ENCODE measurements at regions not wholly inside any gene's neighbourhood (a gene's known extent, or its start where the extent isn't known, plus 50 kb on each side); places are given as distances from the start of the nearest gene placed in this dataset.

DNA sequence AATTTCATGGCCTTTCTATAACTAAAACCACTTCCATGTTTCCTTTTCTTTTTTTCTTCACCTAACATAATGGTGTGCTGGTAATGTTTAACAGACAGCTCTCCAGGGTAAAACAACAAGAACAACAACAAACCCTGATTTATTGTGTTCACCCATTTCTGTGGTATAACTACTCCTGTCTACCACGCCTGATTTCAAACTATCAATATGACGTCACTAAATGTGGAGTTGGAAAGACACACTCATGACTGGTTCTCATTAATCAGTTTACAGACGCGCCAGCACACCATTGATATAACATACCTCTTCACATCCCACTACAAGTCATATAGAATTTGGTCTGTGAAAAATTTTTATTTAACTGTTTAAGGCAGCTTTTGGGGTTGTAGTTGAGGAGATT lies 142.9 kb downstream of the ARRDC3 start:
- no peak for DNase-seq

GRCh38 chr5:91235271-91235694 lies 147.8 kb downstream of the ARRDC3 start:
- DNase-seq = no peak

DNA sequence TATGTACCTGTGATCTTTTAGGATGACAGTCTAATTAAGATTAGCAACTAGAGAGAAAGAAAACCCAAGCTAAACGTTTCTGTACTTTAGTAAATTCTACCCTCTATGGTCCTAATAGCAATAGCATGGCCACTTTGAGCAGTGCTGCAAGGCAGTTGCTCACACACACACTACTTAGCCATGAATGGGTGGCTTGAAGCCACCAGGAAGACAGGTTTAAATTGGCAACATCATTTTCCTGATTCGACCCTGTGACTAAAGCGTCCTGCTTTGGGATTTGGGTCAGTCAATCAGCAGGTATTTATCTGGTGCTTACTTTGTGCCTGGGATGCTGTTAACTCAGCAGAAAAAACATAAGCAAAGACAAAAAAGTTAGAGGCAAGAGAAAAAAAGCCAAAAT lies 150.6 kb downstream of the ARRDC3 start:
- DNase-seq = no peak

- no peak for DNase-seq
Observed at GRCh38 chr5:91229031-91229727, 153.9 kb downstream of the ARRDC3 start.

GRCh38 chr5:91228188-91228587 lies 154.9 kb downstream of the ARRDC3 start:
- DNase-seq = no peak

DNA sequence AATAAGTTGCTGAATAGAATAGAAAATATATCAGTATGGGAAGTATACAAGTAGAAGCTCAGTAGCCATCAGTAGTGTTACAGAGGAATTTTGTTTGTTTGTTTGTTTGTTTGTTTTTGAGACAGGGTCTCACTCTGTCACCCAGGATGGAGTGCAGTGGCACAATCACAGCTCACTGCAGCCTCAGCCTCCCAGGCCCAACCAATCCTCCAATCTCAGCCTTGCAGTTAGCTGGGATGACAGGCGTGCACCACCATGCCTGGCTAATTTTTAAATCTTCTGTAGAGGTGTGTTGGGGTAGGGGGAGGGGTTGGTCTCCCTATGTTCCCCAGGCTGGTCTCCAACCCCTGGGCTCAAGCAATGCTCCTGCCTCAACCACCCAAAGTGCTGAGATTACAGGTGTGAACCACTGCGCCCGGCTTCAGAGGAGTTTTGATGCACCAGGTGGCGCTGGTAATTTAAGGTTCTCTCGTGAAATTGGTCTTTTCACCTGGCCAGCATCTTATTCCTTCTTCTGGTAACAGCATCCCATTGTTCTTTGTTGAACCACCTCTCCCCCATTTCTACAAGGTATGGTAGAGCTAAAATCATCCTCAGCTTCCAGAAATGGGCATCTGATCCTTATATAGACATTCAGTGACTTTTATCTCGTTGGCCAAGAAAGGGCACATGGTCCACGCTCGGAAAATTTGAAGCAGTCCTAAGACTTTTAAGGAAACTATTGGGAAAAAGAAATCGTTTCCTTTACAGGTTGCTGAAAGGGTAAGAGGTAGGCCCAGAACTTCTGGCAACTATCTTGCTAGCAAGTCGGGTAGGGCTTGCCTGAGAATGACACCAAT lies 157.1 kb downstream of the ARRDC3 start:
- no peak for DNase-seq

- no peak for DNase-seq
Observed at GRCh38 chr5:91224969-91225368, 158.1 kb downstream of the ARRDC3 start.

- DNase-seq = no peak
Observed at GRCh38 chr5:91224456-91224855, 158.7 kb downstream of the ARRDC3 start.

- DNase-seq = no peak
Observed at GRCh38 chr5:91223886-91224285, 159.2 kb downstream of the ARRDC3 start.

- no peak for DNase-seq
Observed at GRCh38 chr5:91222482-91222881, 160.6 kb downstream of the ARRDC3 start.

DNA sequence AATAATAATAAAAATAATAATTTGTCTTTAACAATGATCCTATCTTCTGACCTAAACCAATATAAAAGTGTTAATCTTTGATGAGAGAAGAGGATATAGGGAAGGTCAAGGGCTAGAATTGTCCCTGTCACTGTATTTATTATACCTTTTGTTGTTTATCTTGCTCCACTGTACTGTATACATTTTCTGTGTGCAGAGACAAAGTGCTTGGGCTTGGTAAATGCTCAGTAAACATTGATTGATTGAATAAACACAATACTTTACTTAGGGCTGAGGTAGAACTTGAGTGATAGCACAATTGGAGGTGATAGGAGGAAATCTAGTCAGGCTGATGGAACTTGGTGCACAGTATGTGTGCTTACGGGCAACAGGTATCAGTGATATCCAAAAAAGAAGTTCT lies 161.2 kb downstream of the ARRDC3 start:
- no peak for DNase-seq

DNA sequence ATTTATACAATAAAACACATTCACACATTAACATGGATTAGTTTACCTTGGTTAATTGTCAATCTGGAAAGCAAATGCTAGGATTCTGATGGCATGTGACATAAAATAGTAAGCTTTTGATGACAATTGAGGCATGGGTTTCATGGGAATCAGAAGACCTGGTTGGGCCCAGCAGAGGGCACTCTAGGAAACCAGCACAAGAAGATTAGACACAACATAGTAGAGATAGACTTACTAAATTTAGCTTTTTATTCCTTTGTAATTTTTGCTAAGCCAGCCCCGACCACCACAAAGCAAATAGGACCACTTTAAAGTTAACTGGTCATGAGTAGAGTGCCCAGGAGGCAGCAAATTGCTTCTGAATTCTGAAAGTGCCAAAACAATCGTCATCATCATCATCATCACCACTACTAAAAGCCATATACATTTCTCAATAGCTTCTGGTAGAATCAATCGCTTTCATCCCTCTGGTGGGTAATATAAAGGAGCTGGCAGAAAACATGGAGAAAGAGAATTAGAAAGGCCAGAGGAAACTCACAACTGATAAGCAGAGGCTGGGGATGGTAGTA lies 163.2 kb downstream of the ARRDC3 start:
- DNase-seq = no peak

GRCh38 chr5:91219091-91219802 lies 163.9 kb downstream of the ARRDC3 start:
- DNase-seq = no peak

- no peak for DNase-seq
Observed at GRCh38 chr5:91217859-91218258, 165.3 kb downstream of the ARRDC3 start.

- no peak for DNase-seq
Observed at GRCh38 chr5:91214571-91214970, 168.5 kb downstream of the ARRDC3 start.
